Ramos (cell line): ENCODE measurements at regions not wholly inside any gene's neighbourhood (a gene's known extent, or its start where the extent isn't known, plus 50 kb on each side); places are given as distances from the start of the nearest gene placed in this dataset.
"Not testable (repeated sequence)": the region's sequence is repeated elsewhere in the genome, so short reads cannot be mapped to it uniquely, and the experiment has no call there.

Experiments
- in situ Hi-C: fragments of 300-500 bp; cut with MboI; formaldehyde crosslinking; loops from one replicate; pipeline ENCODE4 v1.14.3; 2022; ENCODE audit warnings: low sequenced_read_pairs; ENCODE audit not compliant: unreplicated experiment

DNA sequence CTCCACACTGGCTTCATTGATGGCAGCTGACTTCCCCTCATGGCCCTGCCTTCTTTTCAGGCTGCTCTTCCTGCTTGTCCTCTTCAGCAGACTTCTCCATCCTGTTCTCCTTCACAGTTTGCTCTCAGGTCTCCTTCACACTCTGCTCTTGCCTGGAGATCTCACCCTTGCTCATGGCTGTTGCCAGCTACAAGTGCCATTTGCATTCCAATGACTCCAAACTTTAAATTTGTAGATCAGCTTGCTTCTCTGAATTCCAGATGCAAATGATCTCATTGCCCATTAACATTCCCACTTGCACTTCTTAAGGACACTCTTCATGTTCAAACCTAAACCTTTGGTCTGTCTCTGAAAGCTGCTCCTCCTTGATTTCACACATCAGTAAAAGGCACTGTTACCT, 343.0 kb downstream of the QKI start:
- in situ Hi-C loops: no loop called here

DNA sequence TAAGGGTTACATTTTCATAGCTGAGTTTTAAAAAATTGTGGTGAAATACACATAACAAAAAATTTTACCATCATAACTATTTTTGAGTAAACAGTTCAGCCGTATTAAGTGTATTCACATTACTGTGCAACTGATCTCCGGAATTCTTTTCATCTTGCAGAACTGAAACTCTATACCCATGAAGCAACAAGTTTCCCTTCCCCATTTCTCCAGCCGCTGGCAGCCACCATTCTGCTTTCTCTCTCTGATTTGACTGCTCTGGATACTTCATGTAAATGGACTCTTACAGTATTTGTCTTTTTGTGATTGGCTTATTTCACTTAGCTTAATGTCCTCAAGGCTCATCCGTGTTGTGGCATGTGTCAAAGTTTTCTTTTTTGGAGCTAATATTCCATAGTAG, 341.6 kb downstream of the QKI start:
- in situ Hi-C loops: no loop called here

GRCh38 chr6:163754866-163755265, 340.3 kb downstream of the QKI start:
- in situ Hi-C loops: no loop called here

DNA sequence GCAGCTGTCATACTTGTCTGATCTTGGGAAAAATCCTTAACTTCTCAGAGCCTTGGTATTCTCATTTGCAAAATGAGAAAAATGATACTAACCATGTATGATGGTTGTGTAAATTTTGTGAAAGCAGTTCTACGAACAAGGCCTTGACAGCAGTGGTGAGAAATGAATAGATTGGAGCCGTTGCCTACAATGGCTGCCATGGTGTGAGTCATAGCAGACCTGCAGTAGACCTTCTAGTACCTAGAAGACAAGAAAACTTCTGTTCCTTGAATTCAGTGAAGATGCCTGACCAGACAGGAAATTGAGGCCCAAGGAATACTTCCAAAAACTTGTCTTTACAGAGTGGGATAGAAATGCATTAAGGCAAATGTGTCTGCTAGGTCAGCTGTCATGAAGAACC, 338.9 kb downstream of the QKI start:
- in situ Hi-C loops: no loop called here

GRCh38 chr6:163752446-163752845, 337.9 kb downstream of the QKI start:
- in situ Hi-C loops: no loop called here

DNA sequence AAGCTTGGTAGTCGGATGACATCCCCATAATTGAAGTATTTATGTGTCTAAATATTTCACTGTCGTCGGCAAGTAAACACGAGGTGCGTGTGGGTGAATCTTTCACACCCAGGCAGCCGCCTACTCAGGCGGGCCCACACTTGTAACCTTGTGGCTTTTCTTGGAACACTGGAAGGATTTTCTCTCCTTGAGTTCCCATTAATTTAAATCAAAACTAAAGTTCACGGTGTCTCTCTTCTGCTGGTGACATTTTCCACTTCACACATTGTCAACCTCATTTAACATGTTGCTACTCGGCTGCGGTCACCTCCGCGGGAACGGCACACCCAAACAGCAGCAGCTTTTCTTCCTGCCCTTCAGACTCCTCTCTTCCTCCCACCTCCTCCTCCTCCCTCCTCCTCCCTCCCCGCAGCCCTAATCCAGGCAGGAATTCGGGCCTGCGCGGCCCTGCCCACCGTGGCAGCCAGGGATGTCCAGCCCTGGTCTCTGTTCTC, 336.6 kb downstream of the QKI start:
- in situ Hi-C loops: no loop called here

DNA sequence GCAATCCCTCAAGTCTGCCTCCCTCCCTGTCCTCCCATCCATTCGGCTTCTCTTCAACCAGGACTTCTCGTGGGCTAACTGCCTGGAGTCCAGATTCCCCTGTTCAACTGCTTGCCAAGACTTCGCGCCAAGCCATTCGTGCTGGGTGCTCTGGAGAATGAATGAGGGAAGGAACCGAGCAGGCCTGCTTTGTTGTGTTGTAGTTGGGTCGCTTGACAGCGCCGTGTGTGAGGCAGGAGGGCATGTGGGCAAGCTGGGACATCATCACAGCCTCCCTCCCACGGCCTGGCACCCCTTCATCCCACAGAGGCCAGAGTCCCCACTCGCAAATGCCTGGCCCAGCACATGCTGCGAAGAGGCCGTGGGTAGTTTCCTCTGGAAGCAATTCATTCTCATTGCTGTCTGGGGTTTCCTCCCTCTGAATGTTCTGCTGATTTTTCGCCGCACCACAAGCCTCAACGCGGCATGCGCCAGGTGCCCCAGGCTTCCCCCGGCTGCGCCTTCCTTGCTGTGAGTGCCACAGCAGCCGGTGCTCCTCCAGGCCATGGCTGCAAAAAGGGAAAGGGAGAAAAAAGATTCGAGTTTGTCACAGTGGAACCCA, 336.0 kb downstream of the QKI start:
- in situ Hi-C loops: no loop called here

DNA sequence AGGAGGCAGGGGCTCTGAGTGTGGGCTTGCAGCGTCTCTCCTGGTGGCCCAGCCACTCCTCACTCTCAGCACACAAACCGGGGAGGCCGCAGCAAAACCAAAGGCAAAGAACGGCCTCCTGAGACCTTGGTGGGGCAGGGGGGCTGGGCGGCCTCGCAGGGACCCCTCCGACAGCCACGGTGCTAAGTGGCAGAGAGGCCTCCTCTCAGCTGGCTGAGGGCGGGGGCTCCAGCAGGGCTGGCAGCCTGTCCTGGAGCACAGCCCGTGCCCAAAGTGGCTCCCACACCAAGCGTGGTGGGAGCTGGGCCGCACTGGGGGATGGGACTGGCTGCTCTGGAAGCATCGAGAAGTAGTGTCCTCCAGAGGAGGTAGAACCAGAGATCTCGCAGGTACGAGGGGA, 334.4 kb downstream of the QKI start:
- in situ Hi-C loops: no loop called here

GRCh38 chr6:163748036-163748435, 333.5 kb downstream of the QKI start:
- in situ Hi-C loops: no loop called here

DNA sequence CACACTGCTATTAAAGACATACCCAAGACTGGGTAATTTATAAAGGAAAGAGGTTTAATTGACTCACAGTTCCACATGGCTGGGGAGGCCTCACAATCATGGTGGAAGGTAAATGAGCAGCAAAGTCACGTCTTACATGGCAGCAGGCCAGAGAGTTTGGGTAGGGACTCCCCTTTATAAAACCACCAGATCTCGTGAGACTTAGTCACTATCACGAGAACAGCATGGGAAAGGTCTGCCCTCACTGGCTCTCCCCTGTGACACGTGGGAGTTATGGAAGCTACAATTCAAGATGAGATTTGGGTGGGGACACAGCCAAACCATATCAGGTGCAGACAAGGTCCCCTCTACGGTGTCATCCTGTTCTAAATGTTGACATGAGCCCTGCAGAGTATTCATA, 332.5 kb downstream of the QKI start:
- in situ Hi-C loops: not testable (repeated sequence)

DNA sequence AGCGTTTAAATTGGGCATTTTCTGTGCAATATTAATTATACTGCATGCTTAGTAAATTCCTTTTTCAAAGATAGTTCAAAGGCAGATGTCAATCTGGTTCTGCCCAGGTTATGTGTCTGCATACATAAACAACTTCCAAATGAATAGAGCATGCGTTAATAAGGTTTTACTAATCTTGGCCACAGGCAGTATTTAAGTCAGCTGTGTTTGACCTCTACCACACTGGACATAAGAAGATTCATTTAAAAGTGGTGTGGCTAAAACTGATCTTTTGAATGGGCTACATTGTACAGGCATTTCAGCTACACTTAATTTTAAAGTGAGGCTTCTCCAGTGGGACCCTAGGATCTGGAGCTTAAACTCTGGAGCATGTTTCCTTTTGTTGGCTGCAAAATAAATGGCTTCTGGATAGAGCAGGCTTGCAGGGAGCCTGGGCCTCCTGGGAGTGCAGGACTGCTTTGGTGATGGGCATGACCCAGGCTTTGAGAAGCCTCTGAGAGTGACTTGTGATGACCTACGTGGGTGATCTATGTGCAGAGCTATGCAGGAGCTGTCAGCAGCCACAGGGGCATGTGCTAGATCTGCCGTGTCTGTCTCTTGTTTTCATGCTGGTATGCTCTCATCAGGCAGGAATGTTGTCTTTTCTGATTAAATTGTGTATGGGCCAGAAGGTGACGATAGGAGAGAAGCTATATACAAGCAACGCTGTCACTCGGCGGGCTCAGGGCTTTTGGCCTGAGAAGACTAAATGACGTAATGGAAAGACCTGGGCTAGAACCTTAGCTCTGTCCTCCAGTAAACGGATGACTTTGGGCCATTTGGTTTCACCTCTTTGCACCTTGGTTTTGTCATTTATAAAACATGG, 331.2 kb downstream of the QKI start:
- in situ Hi-C loops: no loop called here

GRCh38 chr6:163744256-163744925, 329.9 kb downstream of the QKI start:
- in situ Hi-C loops: no loop called here

DNA sequence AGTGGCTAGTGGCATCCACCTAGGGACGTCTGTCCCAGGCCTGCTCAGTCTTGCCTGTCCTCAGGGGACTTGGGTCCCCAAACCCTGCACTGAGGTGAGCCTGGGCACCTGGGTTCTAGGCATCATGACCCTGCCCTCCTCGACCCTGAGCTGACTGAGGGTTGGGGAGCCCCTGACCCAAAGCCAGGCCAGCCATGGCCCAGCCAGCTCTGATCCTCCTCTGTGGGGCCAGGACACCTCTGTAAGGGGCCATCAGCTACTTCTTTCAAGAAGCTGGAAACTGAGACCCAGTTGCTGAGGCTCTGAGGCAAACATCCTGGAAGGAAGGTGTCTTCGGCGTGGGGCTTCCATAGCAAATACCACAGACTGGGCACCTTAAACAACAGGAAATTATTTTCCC, 329.3 kb downstream of the QKI start:
- in situ Hi-C loops: no loop called here

DNA sequence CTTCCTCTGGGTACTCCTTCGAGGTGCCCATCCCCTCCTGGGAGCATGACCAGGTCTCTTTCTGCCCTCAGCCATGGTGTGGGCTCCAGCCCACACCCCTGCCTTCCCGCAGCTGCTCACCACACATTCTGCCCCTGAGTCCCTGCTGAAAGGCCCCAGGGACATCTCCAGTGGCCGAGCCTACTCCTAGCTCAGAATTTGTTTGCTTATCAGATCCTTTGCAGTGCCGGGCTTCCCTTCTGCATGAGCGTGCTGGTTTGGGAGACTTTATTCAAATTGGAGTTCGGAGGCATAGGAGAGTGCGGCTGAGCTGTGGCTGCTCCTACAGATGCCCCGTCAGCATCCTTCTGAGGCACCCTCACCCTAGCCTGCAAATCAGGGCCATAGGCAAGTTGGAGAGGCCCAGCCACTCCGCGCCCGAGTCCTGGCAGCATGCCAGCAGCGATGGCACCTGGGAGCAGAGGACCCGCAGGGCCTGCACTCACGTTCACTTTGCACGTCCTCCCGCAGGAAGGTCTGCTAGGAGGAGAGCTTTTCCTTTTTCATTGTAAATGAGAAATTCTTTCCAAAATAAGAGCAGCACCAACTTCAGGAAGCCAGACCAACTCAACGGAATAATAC, 327.3 kb downstream of the QKI start:
- in situ Hi-C loops: no loop called here

- in situ Hi-C loops: no loop called here
Observed at GRCh38 chr6:163741342-163741741, 326.8 kb downstream of the QKI start.

DNA sequence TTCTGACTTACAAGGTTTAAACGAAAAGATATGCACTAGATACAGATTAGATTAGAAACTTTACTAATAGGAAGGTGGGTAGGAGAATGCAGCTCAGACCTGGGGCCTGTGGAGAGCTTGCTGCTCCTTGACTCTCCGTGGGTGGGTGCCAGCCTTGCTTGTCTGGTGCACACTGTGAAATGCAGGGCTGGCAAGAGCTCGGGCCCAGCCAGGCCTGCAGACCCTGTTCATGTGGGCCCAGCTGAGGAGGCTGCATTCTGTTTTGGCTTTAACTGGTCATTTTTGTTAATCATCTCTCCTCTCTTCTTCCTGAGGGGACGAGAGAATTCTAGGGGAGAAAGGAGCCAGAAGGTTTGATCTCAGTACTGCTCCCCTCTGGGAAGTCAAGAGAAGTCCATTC, 325.4 kb downstream of the QKI start:
- in situ Hi-C loops: no loop called here

DNA sequence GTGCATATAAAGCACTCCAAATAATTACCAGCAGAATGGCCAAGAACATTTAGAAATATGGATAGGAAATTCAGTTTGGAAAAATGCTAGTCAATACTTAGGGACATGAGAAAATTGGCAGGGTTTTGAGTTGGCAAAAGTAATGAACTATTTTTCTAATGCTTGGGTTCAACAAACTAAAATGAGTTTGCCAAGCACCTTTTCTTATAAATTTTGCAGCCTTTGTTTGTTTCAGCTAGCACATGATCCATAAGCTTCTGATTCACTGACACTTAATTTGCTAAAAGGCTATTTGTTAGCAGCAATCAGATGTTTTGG, 324.8 kb downstream of the QKI start:
- in situ Hi-C loops: no loop called here

DNA sequence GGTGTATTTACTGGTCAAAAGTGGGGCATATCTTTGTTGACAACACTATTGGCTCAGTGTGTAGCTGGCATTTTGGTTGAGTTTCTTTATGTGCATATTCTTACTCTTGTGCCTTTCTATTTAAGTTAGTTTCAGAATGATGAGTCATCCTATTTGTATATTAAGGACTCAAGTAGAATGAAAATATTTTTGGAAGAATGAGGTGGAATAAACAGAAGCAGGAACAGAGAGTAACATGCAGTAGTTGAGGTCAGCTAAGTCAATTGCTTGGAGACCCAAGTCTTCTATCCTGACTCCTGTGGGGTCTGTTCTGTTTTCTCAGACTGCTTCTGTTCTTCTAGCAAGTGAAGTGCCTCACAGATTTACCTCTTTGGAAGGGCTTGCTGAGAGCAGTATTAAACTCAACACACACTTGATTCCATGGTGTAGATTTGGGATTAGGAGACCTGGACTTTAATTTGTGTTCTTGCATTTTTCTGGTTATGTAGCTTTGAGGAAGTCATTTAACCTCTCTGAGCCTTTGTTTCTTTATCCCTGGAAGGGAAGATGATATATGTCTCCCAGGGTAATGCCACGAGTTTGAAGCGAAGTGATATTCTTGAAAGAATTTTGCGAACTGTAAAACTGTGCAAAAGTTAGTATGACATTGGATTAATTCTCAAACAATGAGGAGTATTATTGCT, 324.3 kb downstream of the QKI start:
- in situ Hi-C loops: no loop called here

DNA sequence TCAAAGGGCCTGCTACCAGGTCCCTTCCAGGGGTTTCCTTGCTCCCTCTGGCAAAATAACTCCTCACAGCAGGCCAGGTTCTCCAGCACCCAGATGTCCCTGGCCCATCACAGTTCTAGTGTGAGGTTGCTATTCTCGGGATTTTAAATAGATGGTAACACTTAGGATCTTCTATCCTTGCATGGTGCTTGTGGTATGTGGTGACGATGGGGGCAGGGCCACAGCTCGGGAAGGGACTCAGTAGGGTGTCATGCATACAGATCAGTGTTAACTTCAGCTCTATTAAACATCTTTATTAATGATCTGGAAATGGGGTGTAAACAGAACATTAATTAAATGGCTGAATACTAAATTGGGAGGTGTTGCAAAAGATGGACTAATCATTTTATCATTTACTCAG, 323.8 kb downstream of the QKI start:
- in situ Hi-C loops: no loop called here

DNA sequence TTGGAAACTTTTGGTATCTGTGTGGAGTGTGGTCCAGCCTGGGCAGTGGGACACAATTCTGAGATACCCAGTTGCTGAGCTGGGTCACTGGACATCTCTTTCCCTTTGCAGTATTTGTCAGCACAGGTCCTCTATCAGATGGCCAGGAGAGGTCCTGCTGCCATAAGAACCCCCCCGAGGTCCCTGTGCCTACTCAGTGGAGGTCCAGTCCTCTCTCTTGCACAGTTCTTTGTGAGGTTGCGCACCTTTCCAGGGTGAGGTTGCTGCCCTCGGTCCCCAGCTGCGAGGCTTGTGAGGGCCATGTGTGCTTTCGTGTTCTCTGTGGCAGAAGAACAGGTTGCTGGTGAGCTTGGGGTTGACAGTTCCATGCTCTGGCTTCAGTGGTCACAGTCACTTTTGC, 320.6 kb downstream of the QKI start:
- in situ Hi-C loops: no loop called here
